Karpas-422 (cell line): ENCODE measurements at regions not wholly inside any gene's neighbourhood (a gene's known extent, or its start where the extent isn't known, plus 50 kb on each side); places are given as distances from the start of the nearest gene placed in this dataset.
"Not testable (repeated sequence)": the region's sequence is repeated elsewhere in the genome, so short reads cannot be mapped to it uniquely, and the experiment has no call there.

Experiments
- DNase-seq: peaks from one replicate; pipeline ENCODE4 v3.0.0-alpha.2; 2015
- H2AFZ ChIP-seq: fragments of 200-600 bp; sonication (generic); 2 replicates; pipeline ENCODE4 v1.6.1; 2014; ENCODE audit warnings: antibody characterized with exemption, low read length, mixed read lengths
- H3K27ac ChIP-seq: fragments of 200-600 bp; sonication (generic); 2 replicates; pipeline ENCODE4 v1.5.1; 2014; ENCODE audit warnings: mild to moderate bottlenecking, low read length, moderate library complexity
- H3K27me3 ChIP-seq: fragments of 200-600 bp; sonication (generic); 2 replicates; pipeline ENCODE4 v1.6.1; 2014; ENCODE audit warnings: low read length, mixed read lengths
- H3K36me3 ChIP-seq: fragments of 200-600 bp; sonication (generic); 2 replicates; pipeline ENCODE4 v1.6.1; 2014; ENCODE audit warnings: low read length, mixed read lengths; ENCODE audit not compliant: insufficient read depth
- H3K4me1 ChIP-seq: fragments of 200-600 bp; sonication (generic); 2 replicates; pipeline ENCODE4 v1.6.1; 2014; ENCODE audit warnings: mild to moderate bottlenecking, low read length, mixed read lengths
- H3K4me2 ChIP-seq: fragments of 200-600 bp; sonication (generic); 2 replicates; pipeline ENCODE4 v1.6.1; 2014; ENCODE audit warnings: low read length, low read depth, mild to moderate bottlenecking; ENCODE audit not compliant: poor library complexity, severe bottlenecking
- H3K4me3 ChIP-seq: fragments of 200-600 bp; sonication (generic); 2 replicates; pipeline ENCODE4 v1.5.1; 2014; ENCODE audit warnings: mild to moderate bottlenecking, antibody characterized with exemption, low read length, mixed read lengths
- H3K79me2 ChIP-seq: fragments of 200-600 bp; sonication (generic); 2 replicates; pipeline ENCODE4 v1.6.1; 2014; ENCODE audit warnings: mild to moderate bottlenecking, low read length, mixed read lengths
- H3K9ac ChIP-seq: fragments of 200-600 bp; sonication (generic); 2 replicates; pipeline ENCODE4 v1.6.0; 2014; ENCODE audit warnings: low read length
- H3K9me2 ChIP-seq: fragments of 200-600 bp; sonication (generic), shearing (Covaris generic); replicated peaks from 2 replicates; pipeline ENCODE4 v1.6.0; 2014; ENCODE audit warnings: mild to moderate bottlenecking, low read length, moderate library complexity; ENCODE audit not compliant: insufficient read depth
- H3K9me3 ChIP-seq: fragments of 300-700, 200-600 bp; sonication (generic); 2 replicates; pipeline ENCODE4 v1.6.1; 2014; ENCODE audit warnings: low read length, mixed read lengths
- H4K20me1 ChIP-seq: fragments of 200-600 bp; sonication (generic); 2 replicates; pipeline ENCODE4 v1.6.1; 2014; ENCODE audit warnings: mild to moderate bottlenecking, antibody characterized with exemption, low read length, low read depth; ENCODE audit not compliant: insufficient read depth

- Histone ChIP-seq H3K4me2 (no peak overlapping the region), H4K20me1 (no peaks in the 10 kb centered on the region), H3K4me3 (no peak overlapping the region), H3K79me2 (no peaks in the 10 kb centered on the region), H3K36me3 (no peaks in the 10 kb centered on the region), H3K27me3 (no peaks in the 10 kb centered on the region), H3K9ac (no peak overlapping the region), H3K9me2 (no peaks in the 10 kb centered on the region), H3K9me3 (no peaks in the 10 kb centered on the region), H3K27ac (no peak overlapping the region), H2AFZ (no peak overlapping the region), H3K4me1 (no peaks in the 10 kb centered on the region)
- no peak for DNase-seq
These were observed 59.2 kb upstream of the KCNK2 start for GRCh38 chr1:215023155-215023832.

GRCh38 chr1:215028954-215029353 is 53.6 kb upstream of the KCNK2 start:
- H3K79me2 ChIP-seq, result no peaks in the 10 kb centered on the region
- H3K36me3 ChIP-seq, result no peaks in the 10 kb centered on the region
- no peak for DNase-seq
- no peaks in the 10 kb centered on the region for H3K27me3 ChIP-seq
- no peak overlapping the region for H3K4me3 ChIP-seq
- no peak overlapping the region for H3K4me2 ChIP-seq
- no peaks in the 10 kb centered on the region for H4K20me1 ChIP-seq
- H3K9ac ChIP-seq, result no peak overlapping the region
- H3K9me2 ChIP-seq, result no peaks in the 10 kb centered on the region
- no peak overlapping the region for H3K27ac ChIP-seq
- no peaks in the 10 kb centered on the region for H3K4me1 ChIP-seq
- H2AFZ ChIP-seq, result no peak overlapping the region
- H3K9me3 ChIP-seq, result no peaks in the 10 kb centered on the region

DNA sequence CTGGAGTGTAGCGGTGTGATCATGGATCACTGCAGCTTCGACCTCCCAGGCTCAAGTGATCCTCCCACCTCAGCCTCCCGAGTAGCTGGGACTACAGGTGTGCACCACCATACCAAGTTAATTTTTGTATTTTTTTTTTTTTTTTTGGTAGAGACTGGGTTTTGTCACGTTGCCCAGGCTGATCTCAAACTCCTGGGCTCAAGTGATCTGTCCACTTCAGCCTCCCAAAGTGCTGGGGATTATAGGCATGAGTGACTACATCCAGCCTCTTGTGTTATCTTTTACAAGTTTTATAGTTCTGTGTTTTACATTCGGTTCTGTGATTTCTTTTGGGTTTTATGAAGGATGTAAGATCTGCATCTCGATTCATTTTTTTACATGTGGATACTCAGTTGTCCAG is 52.0 kb upstream of the KCNK2 start:
- not testable (repeated sequence) for H3K4me2 ChIP-seq, H3K9ac ChIP-seq, H4K20me1 ChIP-seq, H3K79me2 ChIP-seq, H3K4me3 ChIP-seq, H3K36me3 ChIP-seq, H3K27me3 ChIP-seq, H2AFZ ChIP-seq, H3K27ac ChIP-seq, H3K9me2 ChIP-seq, DNase-seq, H3K9me3 ChIP-seq, H3K4me1 ChIP-seq

- Histone ChIP-seq H3K9me2 (no peaks in the 10 kb centered on the region), H3K4me1 (no peaks in the 10 kb centered on the region), H4K20me1 (no peaks in the 10 kb centered on the region), H3K27me3 (no peaks in the 10 kb centered on the region), H3K9ac (no peak overlapping the region), H3K4me2 (no peak overlapping the region), H3K9me3 (no peaks in the 10 kb centered on the region), H3K4me3 (no peak overlapping the region), H3K27ac (no peak overlapping the region), H2AFZ (no peak overlapping the region), H3K36me3 (no peaks in the 10 kb centered on the region), H3K79me2 (no peaks in the 10 kb centered on the region)
- no peak for DNase-seq
These were observed 51.1 kb upstream of the KCNK2 start for GRCh38 chr1:215031392-215031791.
